AG09319 (cell line): ENCODE measurements at regions not wholly inside any gene's neighbourhood (a gene's known extent, or its start where the extent isn't known, plus 50 kb on each side); places are given as distances from the start of the nearest gene placed in this dataset.

Experiments
- DNase-seq: peaks from one replicate; pipeline ENCODE4 v3.0.0-alpha.2; 2010; ENCODE audit warnings: low read depth; ENCODE audit errors: extremely low read depth
- TF ChIP-seq, protein P1 (sequence below): IDR thresholded peaks from 2 replicates; pipeline ENCODE4 v1.5.1; 2011; ENCODE audit warnings: low read depth, mild to moderate bottlenecking, inconsistent platforms, low read length, moderate library complexity

DNA sequence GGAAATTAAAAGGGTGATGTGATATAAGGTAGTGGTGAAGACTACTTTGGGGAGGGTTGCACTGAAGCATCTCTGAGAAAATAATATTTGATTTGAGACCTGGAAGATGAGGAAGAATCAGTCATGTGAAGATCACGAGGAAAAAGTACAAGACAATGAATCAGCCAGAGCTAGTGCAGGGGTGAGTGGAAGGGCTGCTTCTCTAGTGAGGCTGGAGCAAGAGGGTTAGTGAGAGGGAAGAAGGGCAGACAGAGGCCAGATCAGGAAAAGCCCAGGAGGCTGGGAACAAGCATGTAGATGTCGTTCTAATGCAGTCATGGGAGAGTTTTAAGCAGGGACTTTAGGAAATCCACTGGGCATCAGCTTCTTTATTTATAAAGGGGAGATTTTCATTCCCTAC lies 504.2 kb upstream of the SALL1 start:
- TF ChIP-seq, protein P1, sequence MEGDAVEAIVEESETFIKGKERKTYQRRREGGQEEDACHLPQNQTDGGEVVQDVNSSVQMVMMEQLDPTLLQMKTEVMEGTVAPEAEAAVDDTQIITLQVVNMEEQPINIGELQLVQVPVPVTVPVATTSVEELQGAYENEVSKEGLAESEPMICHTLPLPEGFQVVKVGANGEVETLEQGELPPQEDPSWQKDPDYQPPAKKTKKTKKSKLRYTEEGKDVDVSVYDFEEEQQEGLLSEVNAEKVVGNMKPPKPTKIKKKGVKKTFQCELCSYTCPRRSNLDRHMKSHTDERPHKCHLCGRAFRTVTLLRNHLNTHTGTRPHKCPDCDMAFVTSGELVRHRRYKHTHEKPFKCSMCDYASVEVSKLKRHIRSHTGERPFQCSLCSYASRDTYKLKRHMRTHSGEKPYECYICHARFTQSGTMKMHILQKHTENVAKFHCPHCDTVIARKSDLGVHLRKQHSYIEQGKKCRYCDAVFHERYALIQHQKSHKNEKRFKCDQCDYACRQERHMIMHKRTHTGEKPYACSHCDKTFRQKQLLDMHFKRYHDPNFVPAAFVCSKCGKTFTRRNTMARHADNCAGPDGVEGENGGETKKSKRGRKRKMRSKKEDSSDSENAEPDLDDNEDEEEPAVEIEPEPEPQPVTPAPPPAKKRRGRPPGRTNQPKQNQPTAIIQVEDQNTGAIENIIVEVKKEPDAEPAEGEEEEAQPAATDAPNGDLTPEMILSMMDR, result no peak
- DNase-seq, result no peak

DNA sequence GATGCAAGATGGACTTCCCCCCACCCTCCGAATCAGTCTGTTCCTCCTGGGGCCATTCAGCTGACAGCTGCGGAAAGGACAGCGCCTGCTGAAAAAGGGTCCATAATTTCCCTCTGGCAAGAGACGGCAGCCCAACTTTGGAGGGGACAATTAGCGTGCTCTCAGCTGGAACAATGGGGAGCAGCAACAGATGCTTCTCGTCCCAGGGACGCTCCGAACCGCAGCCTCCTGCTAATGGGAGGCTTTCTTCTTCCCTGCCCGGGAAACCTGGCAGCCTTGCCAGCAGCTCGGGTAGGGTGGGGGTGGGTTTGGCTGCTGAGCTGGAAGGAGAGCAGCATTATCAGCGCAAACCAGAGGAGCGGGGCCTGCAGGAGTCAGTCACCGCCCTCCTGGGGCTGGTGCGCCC lies 500.0 kb upstream of the SALL1 start:
- TF ChIP-seq, protein P1, result no peak
- no peak for DNase-seq

DNA sequence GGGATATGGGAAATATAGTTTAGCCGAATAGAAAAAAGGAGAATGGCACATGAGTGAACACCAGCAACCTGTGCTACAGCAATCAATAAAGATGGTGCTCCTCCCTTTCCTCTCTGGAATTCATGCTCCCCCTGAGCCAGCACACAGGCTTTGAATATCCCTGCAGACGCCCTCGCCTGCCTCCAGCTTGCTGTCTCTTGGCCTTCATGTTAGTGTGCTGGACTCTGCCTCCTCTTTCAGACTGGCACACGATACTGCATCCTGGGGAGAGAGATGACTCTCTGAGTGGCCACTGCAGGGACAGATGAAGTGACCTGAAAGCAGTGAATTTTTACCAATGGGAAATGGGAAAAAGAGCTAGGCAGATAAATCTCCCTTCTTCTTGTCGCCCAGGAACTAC lies 498.6 kb upstream of the SALL1 start:
- no peak for DNase-seq
- TF ChIP-seq, protein P1, result no peak

DNA sequence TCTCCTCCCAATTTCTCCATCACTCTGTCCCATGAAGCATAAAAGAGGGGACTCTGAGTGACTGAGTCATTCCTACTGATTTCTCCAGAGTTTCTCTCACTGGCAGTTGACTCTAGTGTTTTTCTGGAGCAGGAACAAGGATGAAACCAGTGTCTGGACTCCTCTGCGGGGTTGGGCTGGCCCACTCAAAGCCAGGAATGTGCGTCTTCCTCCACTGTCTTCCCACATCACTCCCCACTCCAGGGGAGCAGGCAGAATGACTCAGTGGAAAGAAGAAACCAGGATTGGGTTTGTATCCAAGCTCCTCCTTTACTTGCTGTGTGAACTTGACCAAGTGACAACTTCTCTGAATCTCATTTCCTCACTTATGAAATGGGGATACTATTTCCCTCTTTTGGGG lies 497.5 kb upstream of the SALL1 start:
- TF ChIP-seq, protein P1, result no peak
- no peak for DNase-seq

DNA sequence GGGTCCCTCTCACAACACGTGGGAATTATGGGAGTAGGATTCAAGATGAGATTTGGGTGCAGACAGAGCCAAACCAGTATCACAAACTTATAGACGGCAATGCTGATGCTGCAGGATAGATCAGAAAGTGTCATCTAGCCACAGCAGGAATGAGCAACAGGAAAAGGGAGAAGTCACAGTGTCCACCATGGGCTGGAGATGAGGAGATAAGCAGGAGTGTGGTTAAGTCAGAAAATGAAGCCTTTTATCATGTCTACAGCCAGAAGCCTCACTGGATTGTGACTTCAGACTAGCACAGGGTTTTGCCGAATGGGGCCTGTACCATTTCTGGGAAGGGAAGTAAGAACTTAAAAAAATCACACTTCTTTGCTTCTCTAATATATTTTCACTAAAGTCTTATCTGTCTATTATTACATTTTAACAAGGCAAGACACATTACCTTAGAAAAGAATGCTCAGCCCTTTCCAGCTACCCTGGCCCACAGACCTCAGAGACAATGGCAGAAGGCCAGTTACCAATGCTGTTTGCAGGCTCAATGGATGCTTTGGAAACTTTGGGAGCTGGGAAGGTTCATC lies 490.2 kb upstream of the SALL1 start:
- TF ChIP-seq, protein P1, result no peak
- no peak for DNase-seq

DNA sequence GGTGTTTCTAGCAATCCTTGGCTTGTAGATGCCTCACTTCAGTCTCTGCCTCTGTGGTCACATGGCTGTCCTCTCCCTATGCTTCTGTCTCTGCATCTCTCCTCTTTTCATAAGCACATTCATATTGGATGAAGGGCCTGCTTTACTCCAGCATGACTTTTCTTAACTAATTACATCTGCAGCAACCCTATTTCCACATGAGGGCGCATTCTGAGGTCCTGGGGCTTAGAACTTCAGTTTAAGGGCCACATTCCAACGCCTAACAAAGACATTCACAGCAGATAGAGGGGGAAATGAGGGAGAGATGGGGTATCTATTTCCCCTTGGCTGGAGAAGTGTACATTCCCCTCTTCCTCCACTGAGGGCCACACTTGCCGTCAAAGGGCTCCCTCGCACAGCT lies 489.1 kb upstream of the SALL1 start:
- TF ChIP-seq, protein P1, result no peak
- DNase-seq, result no peak

DNA sequence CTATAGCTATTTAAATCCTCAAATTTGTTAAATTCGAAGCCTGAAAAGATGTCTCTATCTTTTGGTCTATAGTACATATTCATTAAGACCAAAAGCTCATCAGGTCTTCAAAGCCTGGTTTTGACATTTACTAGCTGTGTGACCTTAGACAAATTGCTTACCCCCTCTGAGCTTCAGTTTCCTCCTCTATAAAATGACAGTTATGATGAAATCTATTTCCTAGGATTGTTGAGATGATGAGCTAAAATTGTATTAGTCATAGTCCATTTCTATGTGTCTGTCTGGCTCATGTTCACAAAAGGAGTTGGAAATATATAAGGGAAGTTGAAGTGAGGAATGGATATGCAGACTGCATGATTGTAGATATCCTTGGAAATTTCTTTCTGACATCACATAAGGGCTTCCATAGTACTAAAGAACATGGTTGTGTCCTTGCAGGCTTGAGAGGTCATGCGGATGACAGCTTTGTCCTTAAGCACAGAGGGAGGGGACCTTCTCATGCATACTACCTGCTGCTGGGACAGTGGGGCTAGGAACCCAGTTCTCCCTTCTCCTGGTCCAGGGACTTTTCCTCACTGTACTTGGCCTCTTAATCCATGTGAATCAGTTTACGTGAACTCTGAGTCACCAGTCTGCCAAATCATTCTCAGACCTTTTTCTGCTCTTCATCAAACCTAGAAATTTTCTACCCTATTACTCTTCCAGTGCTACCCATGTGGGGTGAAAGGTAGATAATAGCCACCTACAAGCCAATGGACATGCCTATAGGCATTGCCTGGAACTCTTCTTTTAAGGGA lies 487.5 kb upstream of the SALL1 start:
- TF ChIP-seq, protein P1, result no peak
- no peak for DNase-seq
